ENCODE measurements at regions not wholly inside any gene's neighbourhood (a gene's known extent, or its start where the extent isn't known, plus 50 kb on each side); places are given as distances from the start of the nearest gene placed in this dataset.

GRCh38 chr2:120530781-120531180 lies 184.8 kb downstream of the INHBB start:
- Mint-ChIP-seq H3K9me3 (peaks cover 5% of the 10 kb centered on the region), H3K4me1 (peaks cover 11% of the 10 kb centered on the region), H3K27ac (ENCODE audit: unreplicated experiment) (no peak overlapping the region), H3K27me3 (ENCODE audit: low read depth) (peaks cover 16% of the 10 kb centered on the region), H3K36me3 (ENCODE audit: low read depth) (no peaks in the 10 kb centered on the region), H3K4me3 (no peak overlapping the region)
- DNase-seq (ENCODE audit: low read depth, low spot score), result no peak
- no peak for TF ChIP-seq CTCF (conservative IDR thresholded peaks at IDR 0.05)

- Mint-ChIP-seq H3K27me3 (ENCODE audit: low read depth) (peaks cover 14% of the 10 kb centered on the region), H3K9me3 (peaks cover 5% of the 10 kb centered on the region), H3K4me1 (peaks cover 8% of the 10 kb centered on the region), H3K27ac (ENCODE audit: unreplicated experiment) (no peak overlapping the region), H3K36me3 (ENCODE audit: low read depth) (no peaks in the 10 kb centered on the region), H3K4me3 (no peak overlapping the region)
- no peak for DNase-seq (ENCODE audit: low read depth, low spot score)
- no peak for TF ChIP-seq CTCF (conservative IDR thresholded peaks at IDR 0.05)
These were observed 185.4 kb downstream of the INHBB start for GRCh38 chr2:120531365-120531764.

DNA sequence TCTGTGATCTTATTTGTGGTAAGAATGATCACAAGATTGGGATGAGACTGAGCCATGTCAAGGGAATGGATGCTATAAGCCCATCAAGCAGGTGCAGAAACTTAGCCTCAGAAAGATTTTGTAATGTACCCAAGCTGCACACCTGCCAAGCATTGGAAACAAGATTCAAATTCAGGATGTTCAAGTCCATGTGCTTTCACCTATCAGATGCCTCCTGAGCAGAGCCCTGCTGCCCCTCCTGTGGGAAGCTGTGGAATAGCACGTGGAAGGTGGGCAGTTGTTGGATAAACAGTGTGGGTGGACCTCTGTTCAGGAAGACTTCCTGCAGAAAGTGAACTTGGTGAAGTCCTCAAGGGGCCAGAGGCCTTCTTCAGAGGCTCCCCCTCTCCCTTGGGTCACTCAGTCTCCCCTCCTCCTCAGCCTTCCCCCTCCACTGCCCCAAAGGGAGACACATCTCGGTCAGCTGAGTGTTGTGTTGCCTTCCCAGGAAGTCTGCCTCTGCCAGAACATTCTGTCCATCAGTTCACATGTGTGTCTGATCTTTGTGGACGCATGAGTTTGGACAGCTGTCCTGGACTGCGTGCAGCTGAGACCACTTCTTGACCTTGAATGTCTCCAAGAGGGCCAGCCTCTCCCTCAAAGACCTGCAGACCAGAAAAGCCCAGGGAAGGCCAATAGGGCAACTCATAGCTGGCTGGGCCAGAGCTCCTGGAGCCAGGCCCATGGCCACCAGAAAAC lies 186.1 kb downstream of the INHBB start:
- no peak overlapping the region for H3K27ac Mint-ChIP-seq (ENCODE audit: unreplicated experiment)
- no peaks in the 10 kb centered on the region for H3K36me3 Mint-ChIP-seq (ENCODE audit: low read depth)
- TF ChIP-seq CTCF (conservative IDR thresholded peaks at IDR 0.05), result no peak
- H3K4me3 Mint-ChIP-seq, result no peak overlapping the region
- no peak for DNase-seq (ENCODE audit: low read depth, low spot score)
- peaks cover 10% of the 10 kb centered on the region for H3K27me3 Mint-ChIP-seq (ENCODE audit: low read depth)
- H3K4me1 Mint-ChIP-seq, result peaks cover 6% of the 10 kb centered on the region
- peaks cover 5% of the 10 kb centered on the region for H3K9me3 Mint-ChIP-seq

GRCh38 chr2:120533625-120534024 lies 187.7 kb downstream of the INHBB start:
- H3K4me3 Mint-ChIP-seq, result no peak overlapping the region
- H3K4me1 Mint-ChIP-seq, result no peaks in the 10 kb centered on the region
- TF ChIP-seq CTCF (conservative IDR thresholded peaks at IDR 0.05), result no peak
- no peak overlapping the region for H3K27ac Mint-ChIP-seq (ENCODE audit: unreplicated experiment)
- H3K27me3 Mint-ChIP-seq (ENCODE audit: low read depth), result no peaks in the 10 kb centered on the region
- DNase-seq (ENCODE audit: low read depth, low spot score), result no peak
- peaks cover 5% of the 10 kb centered on the region for H3K9me3 Mint-ChIP-seq
- H3K36me3 Mint-ChIP-seq (ENCODE audit: low read depth), result no peaks in the 10 kb centered on the region

GRCh38 chr2:120534457-120534856 lies 188.5 kb downstream of the INHBB start:
- H3K9me3 Mint-ChIP-seq, result peaks cover 5% of the 10 kb centered on the region
- H3K4me3 Mint-ChIP-seq, result no peak overlapping the region
- no peak for DNase-seq (ENCODE audit: low read depth, low spot score)
- H3K27ac Mint-ChIP-seq (ENCODE audit: unreplicated experiment), result no peak overlapping the region
- no peak for TF ChIP-seq CTCF (conservative IDR thresholded peaks at IDR 0.05)
- H3K36me3 Mint-ChIP-seq (ENCODE audit: low read depth), result no peaks in the 10 kb centered on the region
- peaks cover 3% of the 10 kb centered on the region for H3K4me1 Mint-ChIP-seq
- no peaks in the 10 kb centered on the region for H3K27me3 Mint-ChIP-seq (ENCODE audit: low read depth)

Measured in neural crest cell (in vitro differentiated cells).